Renal cortex interstitium (tissue), 11 donors: ENCODE measurements at regions not wholly inside any gene's neighbourhood (a gene's known extent, or its start where the extent isn't known, plus 50 kb on each side); places are given as distances from the start of the nearest gene placed in this dataset.

Experiments used
- DNase-seq, 11 donors: peaks; one replicate each; pipeline ENCODE4 v3.0.0-alpha.2; 2013; ENCODE audit warnings: low read depth in 9 of 11, low spot score in 4 of 11; ENCODE audit errors: extremely low read depth in 1 of 11

- no peak for DNase-seq
These were observed 290.9 kb upstream of the TSHZ2 start for GRCh38 chr20:52681288-52681687.

- no peak for DNase-seq
These were observed 294.9 kb upstream of the TSHZ2 start for GRCh38 chr20:52677216-52677615.

- no peak for DNase-seq
These were observed 295.7 kb upstream of the TSHZ2 start for GRCh38 chr20:52676283-52676995.

GRCh38 chr20:52675375-52675774 lies 296.8 kb upstream of the TSHZ2 start:
- DNase-seq: no peak

- peak in 10 of 11 donors; percentile 12 to 56 (median 21) for DNase-seq
These were observed 303.5 kb upstream of the TSHZ2 start for GRCh38 chr20:52668626-52669025.

- DNase-seq: no peak
These were observed 304.8 kb upstream of the TSHZ2 start for GRCh38 chr20:52667358-52667757.

GRCh38 chr20:52665441-52665840 lies 306.7 kb upstream of the TSHZ2 start:
- no peak for DNase-seq

GRCh38 chr20:52655395-52655794 lies 316.8 kb upstream of the TSHZ2 start:
- no peak for DNase-seq

GRCh38 chr20:52654567-52654966 lies 317.6 kb upstream of the TSHZ2 start:
- DNase-seq: no peak

- no peak for DNase-seq
These were observed 319.9 kb upstream of the TSHZ2 start for GRCh38 chr20:52652271-52652670.

GRCh38 chr20:52649727-52650126 lies 322.4 kb upstream of the TSHZ2 start:
- no peak for DNase-seq

GRCh38 chr20:52645822-52646221 lies 326.3 kb upstream of the TSHZ2 start:
- no peak for DNase-seq

GRCh38 chr20:52643034-52643433 lies 329.1 kb upstream of the TSHZ2 start:
- DNase-seq: no peak

GRCh38 chr20:52637201-52637600 lies 335.0 kb upstream of the TSHZ2 start:
- no peak for DNase-seq

GRCh38 chr20:52631469-52631868 lies 340.7 kb upstream of the TSHZ2 start:
- DNase-seq: no peak

- no peak for DNase-seq
These were observed 342.0 kb upstream of the TSHZ2 start for GRCh38 chr20:52630138-52630537.

- DNase-seq: no peak
These were observed 347.9 kb upstream of the TSHZ2 start for GRCh38 chr20:52624281-52624680.

GRCh38 chr20:52622081-52622480 lies 350.1 kb upstream of the TSHZ2 start:
- no peak for DNase-seq

- DNase-seq: no peak
These were observed 350.8 kb upstream of the TSHZ2 start for GRCh38 chr20:52621401-52621800.

GRCh38 chr20:52619671-52620070 lies 352.5 kb upstream of the TSHZ2 start:
- DNase-seq: no peak

- no peak for DNase-seq
These were observed 353.1 kb upstream of the TSHZ2 start for GRCh38 chr20:52619101-52619500.
